GM12878 (cell line): ENCODE measurements at regions not wholly inside any gene's neighbourhood (a gene's known extent, or its start where the extent isn't known, plus 50 kb on each side); places are given as distances from the start of the nearest gene placed in this dataset.

ENCODE experiments used
- ATAC-seq: fragments of 200-7000 bp; cut with Tn5 transposase; 3 replicates; pipeline ENCODE4 v1.9.1; 2020; ENCODE audit warnings: mild to moderate bottlenecking, moderate library complexity
- BruUV-seq: library from RNA; stranded (reverse); fragments of 400-500 nt; replicated peaks from 2 replicates; lab custom pipeline; 2021; lab: Mats Ljungman, UMichigan
- CTCF ChIA-PET: fragments of 300-600 bp; sonication (Branson Sonifier 250); formaldehyde crosslinking; extraction: SDS; loops from one replicate; lab custom pipeline; 2021; ENCODE audit warnings: inconsistent platforms; lab: Yijun Ruan, JAX
- POLR2A ChIA-PET: fragments of 350-600 bp; formaldehyde crosslinking; extraction: SDS; loops from one replicate; lab custom pipeline; 2021; ENCODE audit warnings: inconsistent platforms; lab: Charles Lee
- RAD21 ChIA-PET: fragments of 300-600 bp; sonication (Branson Sonifier 250); formaldehyde crosslinking; loops from one replicate; lab custom pipeline; 2023; ENCODE audit warnings: antibody characterized with exemption; ENCODE audit not compliant: unreplicated experiment; lab: Charles Lee
- SMC1A ChIA-PET: fragments of 300-600 bp; sonication (Branson Sonifier 250); formaldehyde crosslinking; loops from one replicate; lab custom pipeline; 2023; ENCODE audit not compliant: unreplicated experiment, uncharacterized antibody; lab: Charles Lee
- DNase-seq: peaks from one replicate; pipeline ENCODE4 v3.0.0-alpha.2; 2011; ENCODE audit warnings: low read depth, low spot score
- FAIRE-seq: peaks from 3 replicates; lab custom pipeline; 2011; peaks lifted over from hg19 to GRCh38; lab: Jason Lieb, UNC
- H2AFZ ChIP-seq: 2 replicates; pipeline ENCODE4 v1.6.0; 2011; ENCODE audit warnings: low read depth, low read length, control low read depth; ENCODE audit not compliant: control insufficient read depth
- H3K27ac ChIP-seq: 2 replicates; pipeline ENCODE4 v1.5.1; 2011; ENCODE audit warnings: control low read depth; ENCODE audit not compliant: control insufficient read depth, insufficient read depth
- H3K27me3 ChIP-seq, 2 experiments: replicated peaks in 1 of 2; 2 replicates each; pipeline versions ENCODE4 v1.6.0 to v1.6.1; 2011; ENCODE audit warnings: low read length in 1 of 2; ENCODE audit not compliant: control insufficient read depth in 2 of 2, insufficient read depth in 2 of 2
- H3K36me3 ChIP-seq, 2 experiments: 2 replicates each; pipeline ENCODE4 v1.5.1; 2011; ENCODE audit warnings: low read length in 1 of 2; ENCODE audit not compliant: control insufficient read depth in 2 of 2, insufficient read depth in 2 of 2
- H3K4me1 ChIP-seq: 2 replicates; pipeline ENCODE4 v1.6.1; 2011; ENCODE audit warnings: mild to moderate bottlenecking, low read length, moderate library complexity, mixed read lengths; ENCODE audit not compliant: control insufficient read depth, insufficient read depth
- H3K4me2 ChIP-seq: 2 replicates; pipeline ENCODE4 v1.6.0; 2011; ENCODE audit warnings: control low read depth; ENCODE audit not compliant: control insufficient read depth, insufficient read depth
- H3K4me3 ChIP-seq: fragments of 200-600 bp; sonication (generic); 2 replicates; pipeline ENCODE4 v1.5.1; 2016
- H3K79me2 ChIP-seq: 2 replicates; pipeline ENCODE4 v1.6.0; 2011; ENCODE audit warnings: low read length; ENCODE audit not compliant: control insufficient read depth, insufficient read depth
- H3K9ac ChIP-seq: 2 replicates; pipeline ENCODE4 v1.8.0; 2011; ENCODE audit warnings: low read length, control low read depth, mixed read lengths; ENCODE audit not compliant: control insufficient read depth, insufficient read depth
- H3K9me3 ChIP-seq: replicated peaks from 3 replicates; pipeline ENCODE4 v1.5.1; 2011; ENCODE audit warnings: mild to moderate bottlenecking, low read length; ENCODE audit not compliant: control insufficient read depth, insufficient read depth
- H4K20me1 ChIP-seq: 2 replicates; pipeline ENCODE4 v1.6.0; 2011; ENCODE audit not compliant: control insufficient read depth, insufficient read depth
- ATF2 ChIP-seq: IDR thresholded peaks from 2 replicates; pipeline ENCODE4 v1.6.1; 2012; ENCODE audit warnings: low read length, inconsistent platforms
- GABPA ChIP-seq: IDR thresholded peaks from 2 replicates; pipeline ENCODE4 v1.6.1; 2014; ENCODE audit warnings: antibody characterized with exemption, low read depth, mild to moderate bottlenecking, inconsistent platforms
- NR2C1 ChIP-seq: fragments of 450-650 bp; IDR thresholded peaks from 2 replicates; pipeline ENCODE4 v1.6.1; 2017; ENCODE audit warnings: antibody characterized with exemption, mild to moderate bottlenecking, moderate library complexity
- PAX5 ChIP-seq: IDR thresholded peaks from 2 replicates; pipeline ENCODE4 v1.6.1; 2011; ENCODE audit warnings: low read depth, low read length, borderline replicate concordance
- TCF3 ChIP-seq: IDR thresholded peaks from 2 replicates; pipeline ENCODE4 v1.6.1; 2012; ENCODE audit warnings: low read depth, mild to moderate bottlenecking, low read length, borderline replicate concordance; ENCODE audit not compliant: insufficient read depth
- TCF7 ChIP-seq: IDR thresholded peaks from 2 replicates; pipeline ENCODE4 v1.6.1; 2014; ENCODE audit warnings: antibody characterized with exemption, borderline replicate concordance
- ZBTB40 ChIP-seq: fragments of 450-650 bp; IDR thresholded peaks from 2 replicates; pipeline ENCODE4 v1.6.1; 2016; ENCODE audit warnings: mild to moderate bottlenecking, moderate library complexity, borderline replicate concordance
- WGBS: methylation state at CpG from one replicate; pipeline ENCODE4 v1.1.6; 2016; ENCODE audit warnings: low lambda C conversion rate; ENCODE audit not compliant: insufficient replicate concordance, insufficient coverage; ENCODE audit errors: missing lambda C conversion rate; 5-methylcytosine and 5-hydroxymethylcytosine counted together
- in situ Hi-C: fragments of 300-500 bp; cut with MboI; formaldehyde crosslinking; loops from 9 replicates; pipeline ENCODE4 v1.14.3; 2018; ENCODE audit warnings: mixed read lengths
- intact Hi-C: fragments of 100-400 bp; cut with micrococcal nuclease; formaldehyde crosslinking; loops from one replicate; pipeline ENCODE4 v1.14.2; 2022; ENCODE audit not compliant: unreplicated experiment
- TF ChIP-seq, protein P1 (sequence below): fragments of 450-650 bp; conservative IDR thresholded peaks from 2 replicates; pipeline ENCODE4 v1.6.1; 2017; ENCODE audit warnings: mild to moderate bottlenecking, moderate library complexity
- TF ChIP-seq, protein P2 (sequence below): fragments of 450-650 bp; IDR thresholded peaks from 2 replicates; pipeline ENCODE4 v1.6.1; 2017; ENCODE audit warnings: mild to moderate bottlenecking
- TF ChIP-seq, protein P3 (sequence below): fragments of 450-650 bp; IDR thresholded peaks from 2 replicates; pipeline ENCODE4 v1.6.1; 2016; ENCODE audit warnings: mild to moderate bottlenecking

- Histone ChIP-seq H3K27ac (no peak overlapping the region), H3K36me3 (no peaks in the 10 kb centered on the region), H3K4me2 (peak overlapping the region; percentile 5), H3K9me3 (peaks cover 6% of the 10 kb centered on the region), H3K79me2 (no peaks in the 10 kb centered on the region), H3K4me1 (peaks cover 60% of the 10 kb centered on the region), H4K20me1 (no peaks in the 10 kb centered on the region), H3K27me3 (no peaks in the 10 kb centered on the region), H2AFZ (peak overlapping the region; percentile 21; the same call in 1 of the 2 replicates), H3K9ac (no peak overlapping the region), H3K4me3 (no peak overlapping the region; the same call in 1 of the 2 replicates)
- intact Hi-C loops (no loop called here), in situ Hi-C loops (no loop called here)
- no peak for ATAC-seq
- ChIA-PET RAD21 (interaction anchor here (1.9 kb wide), 1 partner anchor 88 kb away, joined by 4 read pairs; no protein-coding TSS in a partner anchor), CTCF (interaction anchor here (0.6 to 0.8 kb wide), 2 partner anchors 39 to 295 kb away, joined by 3 to 4 read pairs; no protein-coding TSS in a partner anchor), POLR2A (no interaction called here), SMC1A (interaction anchor here (0.7 to 1.5 kb wide), 2 partner anchors 23 to 31 kb away, joined by 3 read pairs; no protein-coding TSS in a partner anchor)
- no TSS peak for BruUV-seq
- 46% methylated on average over 6 of the region's 6 CpGs for WGBS
- no peak for FAIRE-seq
- DNase-seq: no peak
- TF ChIP-seq ATF2 (no peak), TCF7 (no peak), TCF3 (no peak), GABPA (no peak), NR2C1 (no peak), PAX5 (no peak), ZBTB40 (no peak)
- TF ChIP-seq, protein P1, sequence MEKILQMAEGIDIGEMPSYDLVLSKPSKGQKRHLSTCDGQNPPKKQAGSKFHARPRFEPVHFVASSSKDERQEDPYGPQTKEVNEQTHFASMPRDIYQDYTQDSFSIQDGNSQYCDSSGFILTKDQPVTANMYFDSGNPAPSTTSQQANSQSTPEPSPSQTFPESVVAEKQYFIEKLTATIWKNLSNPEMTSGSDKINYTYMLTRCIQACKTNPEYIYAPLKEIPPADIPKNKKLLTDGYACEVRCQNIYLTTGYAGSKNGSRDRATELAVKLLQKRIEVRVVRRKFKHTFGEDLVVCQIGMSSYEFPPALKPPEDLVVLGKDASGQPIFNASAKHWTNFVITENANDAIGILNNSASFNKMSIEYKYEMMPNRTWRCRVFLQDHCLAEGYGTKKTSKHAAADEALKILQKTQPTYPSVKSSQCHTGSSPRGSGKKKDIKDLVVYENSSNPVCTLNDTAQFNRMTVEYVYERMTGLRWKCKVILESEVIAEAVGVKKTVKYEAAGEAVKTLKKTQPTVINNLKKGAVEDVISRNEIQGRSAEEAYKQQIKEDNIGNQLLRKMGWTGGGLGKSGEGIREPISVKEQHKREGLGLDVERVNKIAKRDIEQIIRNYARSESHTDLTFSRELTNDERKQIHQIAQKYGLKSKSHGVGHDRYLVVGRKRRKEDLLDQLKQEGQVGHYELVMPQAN: no peak
- TF ChIP-seq, protein P2, sequence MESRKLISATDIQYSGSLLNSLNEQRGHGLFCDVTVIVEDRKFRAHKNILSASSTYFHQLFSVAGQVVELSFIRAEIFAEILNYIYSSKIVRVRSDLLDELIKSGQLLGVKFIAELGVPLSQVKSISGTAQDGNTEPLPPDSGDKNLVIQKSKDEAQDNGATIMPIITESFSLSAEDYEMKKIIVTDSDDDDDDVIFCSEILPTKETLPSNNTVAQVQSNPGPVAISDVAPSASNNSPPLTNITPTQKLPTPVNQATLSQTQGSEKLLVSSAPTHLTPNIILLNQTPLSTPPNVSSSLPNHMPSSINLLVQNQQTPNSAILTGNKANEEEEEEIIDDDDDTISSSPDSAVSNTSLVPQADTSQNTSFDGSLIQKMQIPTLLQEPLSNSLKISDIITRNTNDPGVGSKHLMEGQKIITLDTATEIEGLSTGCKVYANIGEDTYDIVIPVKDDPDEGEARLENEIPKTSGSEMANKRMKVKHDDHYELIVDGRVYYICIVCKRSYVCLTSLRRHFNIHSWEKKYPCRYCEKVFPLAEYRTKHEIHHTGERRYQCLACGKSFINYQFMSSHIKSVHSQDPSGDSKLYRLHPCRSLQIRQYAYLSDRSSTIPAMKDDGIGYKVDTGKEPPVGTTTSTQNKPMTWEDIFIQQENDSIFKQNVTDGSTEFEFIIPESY: no peak
- TF ChIP-seq, protein P3, sequence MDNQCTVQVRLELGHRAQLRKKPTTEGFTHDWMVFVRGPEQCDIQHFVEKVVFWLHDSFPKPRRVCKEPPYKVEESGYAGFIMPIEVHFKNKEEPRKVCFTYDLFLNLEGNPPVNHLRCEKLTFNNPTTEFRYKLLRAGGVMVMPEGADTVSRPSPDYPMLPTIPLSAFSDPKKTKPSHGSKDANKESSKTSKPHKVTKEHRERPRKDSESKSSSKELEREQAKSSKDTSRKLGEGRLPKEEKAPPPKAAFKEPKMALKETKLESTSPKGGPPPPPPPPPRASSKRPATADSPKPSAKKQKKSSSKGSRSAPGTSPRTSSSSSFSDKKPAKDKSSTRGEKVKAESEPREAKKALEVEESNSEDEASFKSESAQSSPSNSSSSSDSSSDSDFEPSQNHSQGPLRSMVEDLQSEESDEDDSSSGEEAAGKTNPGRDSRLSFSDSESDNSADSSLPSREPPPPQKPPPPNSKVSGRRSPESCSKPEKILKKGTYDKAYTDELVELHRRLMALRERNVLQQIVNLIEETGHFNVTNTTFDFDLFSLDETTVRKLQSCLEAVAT: no peak
Measured at GRCh38 chr12:115485967-115486366, 791.5 kb downstream of the MED13L start.
